CD14-positive monocyte (primary cell): ENCODE measurements at regions not wholly inside any gene's neighbourhood (a gene's known extent, or its start where the extent isn't known, plus 50 kb on each side); places are given as distances from the start of the nearest gene placed in this dataset.

ENCODE experiments used
- DNase-seq, 3 donors: peaks; one replicate each; pipeline ENCODE4 v3.0.0-alpha.2; 2011 to 2022
- H2AFZ ChIP-seq: 2 replicates; pipeline ENCODE4 v1.6.0; 2012; ENCODE audit warnings: mild to moderate bottlenecking, low read depth, low read length, inconsistent platforms; ENCODE audit not compliant: insufficient read depth, poor library complexity, severe bottlenecking
- H3K27ac ChIP-seq, 2 donors: 1 replicate in 1 of 2; 2 replicates in 1 of 2; pipeline ENCODE4 v1.5.1; 2012 to 2013; ENCODE audit warnings: low read length in 2 of 2, control low read depth in 1 of 2, inconsistent platforms in 1 of 2, low read depth in 1 of 2, mild to moderate bottlenecking in 1 of 2
- H3K27me3 ChIP-seq, 2 donors: one replicate each; pipeline versions ENCODE4 v1.6.0 to v1.6.1; 2011 to 2013; ENCODE audit warnings: low read length in 2 of 2; ENCODE audit not compliant: control insufficient read depth in 2 of 2, insufficient read depth in 2 of 2
- H3K36me3 ChIP-seq, 2 donors: replicated peaks in 1 of 2; 1 replicate in 1 of 2; 2 replicates in 1 of 2; pipeline versions ENCODE4 v1.5.1 to v1.6.1; 2012 to 2013; ENCODE audit warnings: low read length in 2 of 2, control low read depth in 1 of 2, inconsistent platforms in 1 of 2, mild to moderate bottlenecking in 1 of 2; ENCODE audit not compliant: insufficient read depth in 2 of 2, control insufficient read depth in 1 of 2
- H3K4me1 ChIP-seq, 2 donors: 1 replicate in 1 of 2; 2 replicates in 1 of 2; pipeline versions ENCODE4 v1.5.1 to v1.6.1; 2012 to 2013; ENCODE audit warnings: low read length in 2 of 2, control low read depth in 1 of 2, inconsistent platforms in 1 of 2, mild to moderate bottlenecking in 1 of 2, moderate library complexity in 1 of 2; ENCODE audit not compliant: insufficient read depth in 2 of 2, control insufficient read depth in 1 of 2
- H3K4me2 ChIP-seq: replicated peaks from 2 replicates; pipeline ENCODE3; 2012; ENCODE audit warnings: low read length, moderate library complexity, mild to moderate bottlenecking; ENCODE audit not compliant: poor library complexity, severe bottlenecking; ENCODE audit errors: extremely low read depth
- H3K4me3 ChIP-seq, 3 experiments: fragments of 200-600 bp in 1 of 3; sonication (generic) in 1 of 3; replicated peaks in 1 of 3; 1 replicate in 2 of 3; 2 replicates in 1 of 3; pipeline ENCODE4 v1.5.1; 2011 to 2013; ENCODE audit warnings: low read length in 3 of 3, mild to moderate bottlenecking in 3 of 3, control low read depth in 2 of 3, low read depth in 2 of 3, inconsistent platforms in 1 of 3, moderate library complexity in 1 of 3
- H3K79me2 ChIP-seq: 2 replicates; pipeline ENCODE4 v1.6.0; 2012; ENCODE audit warnings: mild to moderate bottlenecking, control low read depth, inconsistent platforms, low read length, moderate library complexity; ENCODE audit not compliant: insufficient read depth
- H3K9ac ChIP-seq: 2 replicates; pipeline ENCODE4 v1.6.0; 2017; ENCODE audit warnings: low read length, mild to moderate bottlenecking; ENCODE audit not compliant: insufficient read depth, poor library complexity, severe bottlenecking
- H3K9me3 ChIP-seq, 2 donors: replicated peaks in 1 of 2; 1 replicate in 1 of 2; 2 replicates in 1 of 2; pipeline versions ENCODE4 v1.5.1 to v1.6.1; 2012 to 2013; ENCODE audit warnings: low read length in 2 of 2, control low read depth in 1 of 2; ENCODE audit not compliant: control insufficient read depth in 1 of 2, insufficient read depth in 1 of 2
- H4K20me1 ChIP-seq: 2 replicates; pipeline ENCODE4 v1.6.0; 2012; ENCODE audit warnings: mild to moderate bottlenecking, low read length, control low read depth, moderate library complexity; ENCODE audit not compliant: insufficient read depth
- H3K27ac Mint-ChIP-seq, 7 donors: one replicate each; pipeline ENCODE4 v1.8.0; 2020; ENCODE audit warnings: mild to moderate bottlenecking in 7 of 7, mixed read lengths in 7 of 7, moderate library complexity in 6 of 7, inconsistent platforms in 2 of 7
- H3K27me3 Mint-ChIP-seq, 3 donors: one replicate each; pipeline ENCODE4 v1.8.0; 2021 to 2022; ENCODE audit warnings: low read depth in 3 of 3, mild to moderate bottlenecking in 3 of 3, mixed read lengths in 3 of 3, moderate library complexity in 3 of 3, inconsistent platforms in 1 of 3
- H3K36me3 Mint-ChIP-seq, 2 donors: one replicate each; pipeline ENCODE4 v1.8.0; 2020; ENCODE audit warnings: mixed read lengths in 2 of 2, inconsistent platforms in 1 of 2, mild to moderate bottlenecking in 1 of 2
- H3K4me1 Mint-ChIP-seq: one replicate; pipeline ENCODE4 v1.8.0; 2020; ENCODE audit warnings: mild to moderate bottlenecking, mixed read lengths
- H3K4me3 Mint-ChIP-seq, 2 donors: one replicate each; pipeline ENCODE4 v1.8.0; 2020; ENCODE audit warnings: mild to moderate bottlenecking in 2 of 2, mixed read lengths in 2 of 2, moderate library complexity in 1 of 2
- H3K9me3 Mint-ChIP-seq, 7 donors: one replicate each; pipeline ENCODE4 v1.8.0; 2020 to 2022; ENCODE audit warnings: mixed read lengths in 7 of 7, mild to moderate bottlenecking in 6 of 7, moderate library complexity in 6 of 7, inconsistent platforms in 2 of 7
- CTCF ChIP-seq: fragments of 200-600 bp; IDR thresholded peaks from one replicate; pipeline ENCODE4 v1.8.0; 2022; ENCODE audit warnings: antibody characterized with exemption, mild to moderate bottlenecking
- WGBS: methylation state at CpG from one replicate; pipeline ENCODE4 v1.1.5; 2013; ENCODE audit warnings: missing lambda C conversion rate; ENCODE audit not compliant: insufficient coverage; 5-methylcytosine and 5-hydroxymethylcytosine counted together
- intact Hi-C, 2 donors: fragments of 100-400 bp; cut with micrococcal nuclease; formaldehyde crosslinking; loops; one replicate each; pipeline versions ENCODE4 v1.15.0 to v1.15.1; 2023

DNA sequence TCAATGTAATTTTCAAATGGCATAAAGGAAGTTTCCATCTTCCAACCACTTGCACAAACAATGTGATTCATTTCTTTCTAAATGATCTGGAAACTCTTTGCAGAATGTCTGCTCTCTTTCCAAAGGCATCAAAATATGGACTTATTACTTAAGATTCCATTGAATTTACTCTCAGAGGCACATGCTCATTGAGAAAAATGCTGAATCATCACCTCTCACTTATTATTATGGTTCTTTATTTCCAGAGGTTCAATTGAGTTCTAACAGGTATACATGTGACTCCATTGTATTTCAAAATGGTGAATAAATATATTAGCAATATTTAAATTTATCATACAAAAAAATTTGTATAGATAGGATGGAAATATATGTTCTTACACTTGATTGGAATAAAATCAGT lies 1140.6 kb downstream of the EFNA5 start:
- no peaks in the 10 kb centered on the region for H3K9me3 ChIP-seq
- intact Hi-C loops, result no loop called here
- no peak overlapping the region for H2AFZ ChIP-seq

GRCh38 chr5:106525438-106525837 lies 1145.3 kb downstream of the EFNA5 start:
- Mint-ChIP-seq H3K4me3 (no peak overlapping the region), H3K4me1 (no peaks in the 10 kb centered on the region), H3K27ac (no peak overlapping the region), H3K36me3 (no peaks in the 10 kb centered on the region), H3K27me3 (no peaks in the 10 kb centered on the region), H3K9me3 (peaks cover 0 to 2% (median 0%) of the 10 kb centered on the region in 7 donors)
- Histone ChIP-seq H4K20me1 (no peaks in the 10 kb centered on the region), H3K36me3 (no peaks in the 10 kb centered on the region), H2AFZ (no peak overlapping the region), H3K9ac (no peak overlapping the region), H3K27me3 (no peaks in the 10 kb centered on the region), H3K79me2 (no peaks in the 10 kb centered on the region), H3K4me2 (no peak overlapping the region), H3K4me3 (no peak overlapping the region), H3K4me1 (no peaks in the 10 kb centered on the region), H3K9me3 (no peaks in the 10 kb centered on the region), H3K27ac (no peak overlapping the region)
- intact Hi-C loops, result no loop called here
- DNase-seq, result no peak
- WGBS, result 60% methylated on average over 1 of the region's 3 CpGs
- TF ChIP-seq CTCF, result no peak

More for the DNA sequence above, 1140.6 kb downstream of the EFNA5 start:
- DNase-seq, result no peak
- Mint-ChIP-seq H3K27ac (no peak overlapping the region), H3K4me3 (no peak overlapping the region), H3K36me3 (no peaks in the 10 kb centered on the region), H3K4me1 (no peaks in the 10 kb centered on the region), H3K27me3 (no peaks in the 10 kb centered on the region), H3K9me3 (peaks cover 0 to 8% (median 0%) of the 10 kb centered on the region in 7 donors)
- no peaks in the 10 kb centered on the region for H3K4me1 ChIP-seq
- no peak overlapping the region for H3K27ac ChIP-seq
- H3K79me2 ChIP-seq, result no peaks in the 10 kb centered on the region
- no peak for TF ChIP-seq CTCF
- H3K36me3 ChIP-seq, result no peaks in the 10 kb centered on the region
- no peaks in the 10 kb centered on the region for H4K20me1 ChIP-seq
- H3K27me3 ChIP-seq, result no peaks in the 10 kb centered on the region
- no peak overlapping the region for H3K4me2 ChIP-seq
- H3K4me3 ChIP-seq, result no peak overlapping the region
- no peak overlapping the region for H3K9ac ChIP-seq
